ENCODE measurements at regions not wholly inside any gene's neighbourhood (a gene's known extent, or its start where the extent isn't known, plus 50 kb on each side); places are given as distances from the start of the nearest gene placed in this dataset.

- DNase-seq (ENCODE audit: low read depth): no peak
- TF ChIP-seq, protein P1, sequence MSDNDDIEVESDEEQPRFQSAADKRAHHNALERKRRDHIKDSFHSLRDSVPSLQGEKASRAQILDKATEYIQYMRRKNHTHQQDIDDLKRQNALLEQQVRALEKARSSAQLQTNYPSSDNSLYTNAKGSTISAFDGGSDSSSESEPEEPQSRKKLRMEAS (IDR thresholded peaks at IDR 0.05; ENCODE audit: low read depth, low read length): no peak
- no peak for TF ChIP-seq POLR2A (IDR thresholded peaks at IDR 0.05; ENCODE audit: extremely low read depth, insufficient read length)
- no peak for TF ChIP-seq CTCF (IDR thresholded peaks at IDR 0.05; ENCODE audit: low read depth, low read length)
- no peak for TF ChIP-seq MYC (IDR thresholded peaks at IDR 0.05; ENCODE audit: low read depth, low read length)
Measured at GRCh38 chr16:72373201-72373600, 201.2 kb upstream of the PMFBP1 start.

DNA sequence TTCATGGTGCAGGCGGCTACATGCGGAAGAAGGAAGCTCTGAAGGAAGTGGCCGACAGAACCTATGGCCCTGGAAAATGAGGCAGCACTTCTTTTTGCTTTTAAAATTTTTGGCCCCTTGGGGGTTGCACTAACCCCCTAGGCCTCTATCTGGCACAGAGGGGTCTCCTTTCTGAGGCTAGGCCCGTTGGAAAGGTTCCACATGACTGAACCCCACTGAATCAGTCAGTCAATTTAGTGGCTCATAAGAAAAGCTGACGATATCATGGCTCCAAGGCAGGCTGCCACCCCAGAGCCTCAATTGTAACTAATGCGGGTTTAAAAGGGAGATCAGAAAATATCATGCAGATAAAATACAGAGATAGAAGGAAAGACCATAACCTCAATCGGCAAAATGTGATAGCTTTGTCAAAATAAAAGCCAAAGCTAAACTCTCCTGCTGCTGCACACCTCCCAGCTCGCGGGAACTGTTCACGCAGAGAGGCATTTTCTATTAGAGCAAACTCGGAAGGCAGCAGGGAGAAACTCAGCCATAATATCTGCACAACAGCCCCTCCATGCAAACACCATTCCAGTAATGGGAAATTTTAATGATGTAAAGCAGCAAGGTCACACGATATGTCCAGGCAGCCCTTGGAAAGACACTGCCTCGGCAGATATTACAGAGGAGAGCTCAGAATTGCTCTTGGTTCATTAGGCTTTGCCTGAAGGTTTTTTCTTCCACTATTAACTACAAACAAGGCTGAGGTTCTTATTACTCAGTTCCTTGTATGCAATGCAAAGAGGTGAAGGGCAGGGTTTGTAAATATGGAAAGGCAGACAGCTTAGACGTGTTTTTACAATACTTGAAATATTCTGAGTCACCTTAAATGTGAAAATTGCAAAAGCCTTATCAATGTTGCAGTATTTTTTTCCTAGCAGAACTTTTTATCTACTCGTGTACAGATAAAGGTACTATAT is 200.4 kb upstream of the PMFBP1 start:
- DNase-seq (ENCODE audit: low read depth): no peak
- no peak for TF ChIP-seq MYC (IDR thresholded peaks at IDR 0.05; ENCODE audit: low read depth, low read length)
- no peak for TF ChIP-seq CTCF (IDR thresholded peaks at IDR 0.05; ENCODE audit: low read depth, low read length)
- no peak for TF ChIP-seq POLR2A (IDR thresholded peaks at IDR 0.05; ENCODE audit: extremely low read depth, insufficient read length)
- TF ChIP-seq, protein P1 (IDR thresholded peaks at IDR 0.05; ENCODE audit: low read depth, low read length): no peak
- H3K4me3 ChIP-seq (ENCODE audit: low read depth, low read length): no peak overlapping the region

More at GRCh38 chr16:72373201-72373600, 201.2 kb upstream of the PMFBP1 start:
- no peak overlapping the region for H3K4me3 ChIP-seq (ENCODE audit: low read depth, low read length)

DNA sequence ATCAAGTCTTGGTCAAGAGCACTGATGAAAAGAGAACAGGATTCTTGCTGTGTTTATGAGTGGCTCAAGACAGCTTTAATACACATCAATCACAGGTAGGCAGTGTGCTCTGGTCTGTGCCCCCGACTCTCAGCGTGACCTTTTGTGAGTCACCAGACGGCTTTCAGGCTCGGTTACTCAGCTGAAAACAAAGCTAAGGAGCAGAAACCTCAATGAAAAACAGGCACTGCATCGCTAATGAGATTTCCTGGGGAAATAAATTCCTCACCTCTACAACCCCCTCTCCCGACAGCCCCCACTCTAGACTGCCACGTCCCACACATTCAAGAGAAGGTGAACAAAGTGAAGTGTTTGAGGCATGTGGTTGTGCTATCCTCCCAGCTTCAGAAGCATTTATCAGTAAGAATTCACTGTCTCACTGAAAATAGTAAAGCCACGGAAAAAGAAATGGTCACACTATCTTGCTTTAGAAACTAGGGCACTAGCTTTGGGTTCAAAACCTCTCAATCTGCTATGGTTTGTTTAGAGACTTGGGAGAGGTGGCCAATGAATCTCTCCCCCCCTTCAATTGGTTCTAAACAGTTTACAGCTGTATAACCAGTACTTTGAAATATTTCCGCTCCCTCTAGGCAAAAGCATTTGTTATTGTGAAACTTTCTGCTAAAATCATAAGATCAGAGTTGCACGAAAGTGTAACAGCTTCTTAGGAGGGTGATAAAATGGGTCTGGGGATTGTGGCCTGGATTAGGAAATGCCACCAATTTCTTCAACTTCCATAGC is 199.5 kb upstream of the PMFBP1 start:
- no peak for DNase-seq (ENCODE audit: low read depth)
- TF ChIP-seq CTCF (IDR thresholded peaks at IDR 0.05; ENCODE audit: low read depth, low read length) (no peak), POLR2A (IDR thresholded peaks at IDR 0.05; ENCODE audit: extremely low read depth, insufficient read length) (no peak), MYC (IDR thresholded peaks at IDR 0.05; ENCODE audit: low read depth, low read length) (no peak)
- TF ChIP-seq, protein P1 (IDR thresholded peaks at IDR 0.05; ENCODE audit: low read depth, low read length): no peak
- H3K4me3 ChIP-seq (ENCODE audit: low read depth, low read length): no peak overlapping the region

GRCh38 chr16:72369274-72369673 is 197.3 kb upstream of the PMFBP1 start:
- TF ChIP-seq POLR2A (IDR thresholded peaks at IDR 0.05; ENCODE audit: extremely low read depth, insufficient read length): no peak
- TF ChIP-seq, protein P1 (IDR thresholded peaks at IDR 0.05; ENCODE audit: low read depth, low read length): no peak
- H3K4me3 ChIP-seq (ENCODE audit: low read depth, low read length): no peak overlapping the region
- DNase-seq (ENCODE audit: low read depth): no peak

- TF ChIP-seq POLR2A (IDR thresholded peaks at IDR 0.05; ENCODE audit: extremely low read depth, insufficient read length) (no peak), MYC (IDR thresholded peaks at IDR 0.05; ENCODE audit: low read depth, low read length) (no peak), CTCF (IDR thresholded peaks at IDR 0.05; ENCODE audit: low read depth, low read length) (no peak)
- TF ChIP-seq, protein P1 (IDR thresholded peaks at IDR 0.05; ENCODE audit: low read depth, low read length): no peak
- H3K4me3 ChIP-seq (ENCODE audit: low read depth, low read length): no peak overlapping the region
- DNase-seq (ENCODE audit: low read depth): no peak
Measured at GRCh38 chr16:72367851-72368250, 195.9 kb upstream of the PMFBP1 start.
